ENCODE measurements at regions not wholly inside any gene's neighbourhood (a gene's known extent, or its start where the extent isn't known, plus 50 kb on each side); places are given as distances from the start of the nearest gene placed in this dataset.

DNA sequence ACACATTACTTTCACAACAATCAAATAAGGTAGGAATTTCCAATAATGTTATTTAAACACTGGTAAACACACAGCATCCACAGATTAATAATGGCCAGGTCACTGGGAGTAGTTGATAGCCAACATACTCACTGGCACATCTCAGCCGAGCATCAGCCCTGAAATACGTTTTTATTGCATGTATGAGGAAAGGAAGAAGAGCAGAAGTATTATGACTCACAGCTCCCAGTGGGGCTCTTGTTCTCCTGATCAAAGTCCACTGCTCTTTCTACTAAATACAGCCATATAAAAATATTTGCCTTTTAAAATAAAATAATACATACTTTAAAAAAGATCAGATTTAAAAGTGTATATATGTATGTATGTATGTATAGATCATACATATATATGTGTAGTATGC is 999.6 kb downstream of the SUCLG1 start:
- DNase-seq (ENCODE audit: low read depth in 1 of 2, low spot score in 1 of 2), result no peak
- H3K27ac ChIP-seq, result no peak overlapping the region
- WGBS (ENCODE audit: missing lambda C conversion rate), result 2% methylated on average over 2 of the region's 2 CpGs

DNA sequence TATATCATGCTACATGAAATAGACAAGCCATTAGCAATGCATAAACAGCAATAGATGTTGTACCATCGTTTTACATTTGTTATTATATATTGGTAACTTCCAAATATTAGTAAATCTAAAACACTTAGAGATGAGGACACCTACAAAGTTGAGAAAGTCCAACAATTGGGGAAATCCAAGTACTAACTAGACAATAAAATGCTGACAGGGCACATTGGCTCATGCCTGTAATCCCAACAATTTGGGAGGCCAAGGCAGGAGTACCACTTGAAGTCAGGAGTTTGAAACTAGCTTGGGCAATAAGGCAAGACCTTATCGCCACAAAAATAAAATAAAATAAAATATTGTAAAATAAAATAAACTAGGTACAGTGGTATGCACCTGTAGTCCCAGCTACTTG is 1023.1 kb downstream of the SUCLG1 start:
- H3K4me1 ChIP-seq, result no peaks in the 10 kb centered on the region
- FAIRE-seq (no peak), ATAC-seq (no peak), DNase-seq (ENCODE audit: low read depth in 1 of 2, low spot score in 1 of 2) (no peak)
- peaks cover 3% of the 10 kb centered on the region; the same call in 1 of the 3 replicates for H3K9me3 ChIP-seq
- H3K4me2 ChIP-seq, result no peak overlapping the region
- no peak overlapping the region for H3K27ac ChIP-seq
- ChIA-PET CTCF (no interaction called here), POLR2A (no interaction called here)
- 26% methylated on average over 2 of the region's 2 CpGs for WGBS (ENCODE audit: missing lambda C conversion rate)
- TF ChIP-seq ZSCAN20 (CRISPR knock-in tag; IDR thresholded peaks at IDR 0.05), result no peak
- TF ChIP-seq MAFK (IDR thresholded peaks at IDR 0.05; ENCODE audit: partially characterized antibody), result peak; percentile 92
- no peak overlapping the region for H3K4me3 ChIP-seq

More for the DNA sequence above, 999.6 kb downstream of the SUCLG1 start:
- ATAC-seq (no peak), FAIRE-seq (no peak)
- no peak overlapping the region for H3K4me3 ChIP-seq
- H3K4me1 ChIP-seq, result no peaks in the 10 kb centered on the region
- ChIA-PET CTCF (no interaction called here), POLR2A (no interaction called here)
- no peak overlapping the region for H3K4me2 ChIP-seq
- TF ChIP-seq NFE2L2 (conservative IDR thresholded peaks at IDR 0.05; ENCODE audit: low read length) (no peak), KDM5A (IDR thresholded peaks at IDR 0.05) (no peak), TFCP2L1 (CRISPR knock-in tag; IDR thresholded peaks at IDR 0.05) (no peak), JUNB (IDR thresholded peaks at IDR 0.05) (no peak), RAD21 (conservative IDR thresholded peaks at IDR 0.05 in 1 of 2, IDR thresholded peaks at IDR 0.05 in 1 of 2) (no peak), GATA3 (IDR thresholded peaks at IDR 0.05; ENCODE audit: borderline replicate concordance) (no peak), MAFK (IDR thresholded peaks at IDR 0.05; ENCODE audit: partially characterized antibody) (no peak), PBX3 (IDR thresholded peaks at IDR 0.05) (no peak), ZC3H11A (IDR thresholded peaks at IDR 0.05) (no peak), RCOR1 (IDR thresholded peaks at IDR 0.05; ENCODE audit: low read depth, low read length) (no peak), CBX8 (IDR thresholded peaks at IDR 0.05) (no peak), E2F6 (IDR thresholded peaks at IDR 0.05; ENCODE audit: borderline replicate concordance, low read depth) (no peak), TP53 (CRISPR knock-in tag; IDR thresholded peaks at IDR 0.05) (no peak), ZSCAN20 (CRISPR knock-in tag; IDR thresholded peaks at IDR 0.05) (no peak), CBX2 (IDR thresholded peaks at IDR 0.05; ENCODE audit: borderline replicate concordance, low read depth) (no peak), FOSL2 (IDR thresholded peaks at IDR 0.05) (no peak), FOSL2 (CRISPR knock-in tag; IDR thresholded peaks at IDR 0.05) (no peak), SMC3 (IDR thresholded peaks at IDR 0.05) (no peak)
- TF ChIP-seq, protein P1, sequence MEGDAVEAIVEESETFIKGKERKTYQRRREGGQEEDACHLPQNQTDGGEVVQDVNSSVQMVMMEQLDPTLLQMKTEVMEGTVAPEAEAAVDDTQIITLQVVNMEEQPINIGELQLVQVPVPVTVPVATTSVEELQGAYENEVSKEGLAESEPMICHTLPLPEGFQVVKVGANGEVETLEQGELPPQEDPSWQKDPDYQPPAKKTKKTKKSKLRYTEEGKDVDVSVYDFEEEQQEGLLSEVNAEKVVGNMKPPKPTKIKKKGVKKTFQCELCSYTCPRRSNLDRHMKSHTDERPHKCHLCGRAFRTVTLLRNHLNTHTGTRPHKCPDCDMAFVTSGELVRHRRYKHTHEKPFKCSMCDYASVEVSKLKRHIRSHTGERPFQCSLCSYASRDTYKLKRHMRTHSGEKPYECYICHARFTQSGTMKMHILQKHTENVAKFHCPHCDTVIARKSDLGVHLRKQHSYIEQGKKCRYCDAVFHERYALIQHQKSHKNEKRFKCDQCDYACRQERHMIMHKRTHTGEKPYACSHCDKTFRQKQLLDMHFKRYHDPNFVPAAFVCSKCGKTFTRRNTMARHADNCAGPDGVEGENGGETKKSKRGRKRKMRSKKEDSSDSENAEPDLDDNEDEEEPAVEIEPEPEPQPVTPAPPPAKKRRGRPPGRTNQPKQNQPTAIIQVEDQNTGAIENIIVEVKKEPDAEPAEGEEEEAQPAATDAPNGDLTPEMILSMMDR (IDR thresholded peaks at IDR 0.05), result no peak
- TF ChIP-seq, protein P2, sequence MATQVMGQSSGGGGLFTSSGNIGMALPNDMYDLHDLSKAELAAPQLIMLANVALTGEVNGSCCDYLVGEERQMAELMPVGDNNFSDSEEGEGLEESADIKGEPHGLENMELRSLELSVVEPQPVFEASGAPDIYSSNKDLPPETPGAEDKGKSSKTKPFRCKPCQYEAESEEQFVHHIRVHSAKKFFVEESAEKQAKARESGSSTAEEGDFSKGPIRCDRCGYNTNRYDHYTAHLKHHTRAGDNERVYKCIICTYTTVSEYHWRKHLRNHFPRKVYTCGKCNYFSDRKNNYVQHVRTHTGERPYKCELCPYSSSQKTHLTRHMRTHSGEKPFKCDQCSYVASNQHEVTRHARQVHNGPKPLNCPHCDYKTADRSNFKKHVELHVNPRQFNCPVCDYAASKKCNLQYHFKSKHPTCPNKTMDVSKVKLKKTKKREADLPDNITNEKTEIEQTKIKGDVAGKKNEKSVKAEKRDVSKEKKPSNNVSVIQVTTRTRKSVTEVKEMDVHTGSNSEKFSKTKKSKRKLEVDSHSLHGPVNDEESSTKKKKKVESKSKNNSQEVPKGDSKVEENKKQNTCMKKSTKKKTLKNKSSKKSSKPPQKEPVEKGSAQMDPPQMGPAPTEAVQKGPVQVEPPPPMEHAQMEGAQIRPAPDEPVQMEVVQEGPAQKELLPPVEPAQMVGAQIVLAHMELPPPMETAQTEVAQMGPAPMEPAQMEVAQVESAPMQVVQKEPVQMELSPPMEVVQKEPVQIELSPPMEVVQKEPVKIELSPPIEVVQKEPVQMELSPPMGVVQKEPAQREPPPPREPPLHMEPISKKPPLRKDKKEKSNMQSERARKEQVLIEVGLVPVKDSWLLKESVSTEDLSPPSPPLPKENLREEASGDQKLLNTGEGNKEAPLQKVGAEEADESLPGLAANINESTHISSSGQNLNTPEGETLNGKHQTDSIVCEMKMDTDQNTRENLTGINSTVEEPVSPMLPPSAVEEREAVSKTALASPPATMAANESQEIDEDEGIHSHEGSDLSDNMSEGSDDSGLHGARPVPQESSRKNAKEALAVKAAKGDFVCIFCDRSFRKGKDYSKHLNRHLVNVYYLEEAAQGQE (IDR thresholded peaks at IDR 0.05), result no peak
- H3K9me3 ChIP-seq, result no peaks in the 10 kb centered on the region; the same call in 2 of the 3 replicates
